GM18909 (cell line): ENCODE measurements at regions not wholly inside any gene's neighbourhood (a gene's known extent, or its start where the extent isn't known, plus 50 kb on each side); places are given as distances from the start of the nearest gene placed in this dataset.
"Not testable (repeated sequence)": the region's sequence is repeated elsewhere in the genome, so short reads cannot be mapped to it uniquely, and the experiment has no call there.

Source experiments
- ATAC-seq: cut with Tn5 transposase; IDR thresholded peaks from one replicate; pipeline ENCODE4 v1.9.1; 2021; ENCODE audit warnings: mild to moderate bottlenecking; ENCODE audit not compliant: unreplicated experiment, poor library complexity

- ATAC-seq, result no peak
These were observed 201.0 kb upstream of the NABP1 start for GRCh38 chr2:191476901-191477300.

- ATAC-seq, result no peak
These were observed 198.9 kb upstream of the NABP1 start for GRCh38 chr2:191478799-191479679.

GRCh38 chr2:191479680-191480023 is 198.3 kb upstream of the NABP1 start:
- peak; percentile 67 for ATAC-seq

DNA sequence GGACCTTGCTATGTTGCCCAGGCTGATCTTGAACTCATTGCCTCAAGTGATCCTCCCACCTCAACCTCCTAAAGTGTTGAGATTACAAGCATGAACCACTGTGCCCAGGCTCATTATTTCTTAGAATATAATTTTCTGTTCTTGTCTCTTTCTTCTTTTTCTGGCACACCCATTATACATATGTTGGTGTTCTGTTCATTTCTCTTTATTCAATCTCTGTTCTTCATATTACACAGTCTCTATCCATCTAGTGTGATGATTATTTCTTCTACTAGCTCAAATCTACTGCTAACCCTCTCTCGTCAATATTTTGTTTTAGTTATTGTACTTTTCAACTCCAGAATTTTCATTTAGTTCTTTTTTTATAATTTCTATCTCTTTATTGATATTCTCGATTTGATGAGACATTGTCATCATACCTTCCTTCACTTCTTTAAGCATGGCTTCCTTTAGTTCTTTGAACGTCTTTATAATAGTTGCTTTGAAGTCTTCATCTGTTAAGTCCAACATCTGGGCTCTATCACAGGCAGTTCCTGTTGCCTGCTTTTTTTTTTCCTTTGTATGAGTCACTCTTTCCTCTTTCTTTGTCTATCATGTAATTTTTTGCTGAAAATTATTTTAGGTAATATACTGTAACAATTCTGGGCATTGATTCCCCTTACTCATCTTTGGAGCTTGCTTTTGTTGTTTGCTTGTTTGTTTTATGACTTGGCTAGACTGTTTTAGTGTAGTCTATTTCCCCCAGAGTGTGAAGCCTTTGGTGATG is 196.4 kb upstream of the NABP1 start:
- ATAC-seq, result no peak

- no peak for ATAC-seq
These were observed 194.8 kb upstream of the NABP1 start for GRCh38 chr2:191483117-191483516.

GRCh38 chr2:191486584-191487320 is 191.2 kb upstream of the NABP1 start:
- ATAC-seq, result no peak

- ATAC-seq, result no peak
These were observed 189.8 kb upstream of the NABP1 start for GRCh38 chr2:191488135-191488534.

GRCh38 chr2:191489177-191489576 is 188.8 kb upstream of the NABP1 start:
- no peak for ATAC-seq

DNA sequence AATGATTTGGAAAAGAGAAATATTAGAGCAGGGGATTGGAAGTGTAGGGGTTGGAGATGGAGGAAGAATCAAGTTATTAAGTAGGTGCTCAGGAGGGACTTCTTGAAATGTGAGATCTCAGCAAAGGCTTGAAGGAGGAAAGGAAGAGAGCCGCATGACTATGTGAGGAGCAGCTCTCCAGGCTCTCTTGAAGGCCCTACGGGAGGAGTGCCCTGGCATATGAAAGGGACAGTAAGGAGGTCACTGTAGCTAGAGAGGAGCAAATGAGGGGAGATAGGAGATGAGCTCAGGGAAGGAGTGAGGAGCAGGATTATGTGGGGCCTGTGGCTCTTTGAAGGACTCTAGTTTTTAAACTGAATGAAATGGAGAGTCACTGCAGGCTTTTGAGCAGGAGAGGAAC is 181.1 kb upstream of the NABP1 start:
- ATAC-seq, result no peak

- ATAC-seq, result no peak
These were observed 180.1 kb upstream of the NABP1 start for GRCh38 chr2:191497822-191498221.

DNA sequence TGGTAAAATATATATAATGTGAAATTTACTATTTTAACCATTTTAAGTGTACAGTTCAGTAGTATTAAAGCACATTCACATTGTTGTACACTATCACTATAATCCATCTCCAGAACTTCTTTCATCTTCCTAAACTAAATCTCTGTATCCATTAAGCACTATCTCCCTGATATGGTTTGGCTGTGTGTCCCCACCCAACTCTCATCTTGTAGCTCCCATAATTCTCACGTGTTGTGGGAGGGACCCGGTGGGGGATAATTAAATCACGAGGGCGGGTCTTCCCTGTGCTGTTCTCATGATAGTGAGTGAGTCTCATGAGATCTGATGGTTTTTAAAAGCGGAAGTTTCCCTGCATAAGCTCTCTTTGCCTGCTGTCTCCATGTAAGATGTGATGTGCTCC is 178.9 kb upstream of the NABP1 start:
- ATAC-seq, result no peak

DNA sequence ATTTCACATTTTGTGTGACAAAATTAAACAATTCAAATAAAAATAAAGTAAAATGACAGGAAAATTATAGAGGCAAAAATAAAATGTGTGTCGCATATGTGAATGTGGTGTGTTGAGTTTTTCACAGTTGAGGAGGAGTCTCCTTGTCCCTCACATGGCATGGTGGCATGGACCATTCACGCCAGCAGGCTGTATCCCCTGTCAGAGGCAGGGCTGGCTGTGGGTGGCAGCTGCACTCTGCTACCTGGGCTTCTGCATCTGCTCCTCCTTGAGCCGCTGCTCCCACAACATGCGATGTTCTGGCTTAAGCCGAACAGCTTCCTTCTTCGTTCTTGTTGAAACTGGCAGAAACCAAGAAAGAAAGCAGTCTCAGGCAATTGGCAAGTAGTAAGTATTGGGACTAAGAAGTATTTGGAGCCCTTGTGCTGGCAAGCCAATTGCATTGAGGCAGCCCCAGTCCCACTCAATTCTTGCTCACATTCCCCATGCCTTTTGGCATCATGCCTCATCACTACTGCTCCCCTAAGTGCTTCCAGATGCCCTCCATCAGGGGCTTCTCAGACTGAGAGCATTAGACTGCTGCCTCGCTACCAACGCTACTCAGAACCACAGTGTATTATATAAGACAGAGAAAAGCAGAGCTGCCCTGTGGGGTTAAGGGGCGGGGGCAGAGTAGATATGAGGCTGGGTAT is 177.9 kb upstream of the NABP1 start:
- ATAC-seq, result no peak

DNA sequence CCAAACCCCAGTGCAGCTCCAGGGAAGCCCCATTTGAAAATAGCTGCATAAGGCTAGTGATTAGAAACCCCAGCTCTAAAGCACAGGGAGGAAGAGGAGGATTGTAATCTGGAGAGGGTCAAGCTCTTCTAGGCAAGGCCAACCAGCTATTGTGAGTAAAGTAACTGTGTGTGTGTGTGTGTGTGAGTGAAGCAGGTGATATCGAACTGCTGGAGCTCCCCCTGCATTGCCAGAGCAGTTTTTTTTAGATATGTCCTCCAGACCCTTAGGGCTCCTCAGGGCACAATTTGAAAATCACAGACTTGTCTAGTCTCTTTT is 177.4 kb upstream of the NABP1 start:
- ATAC-seq, result no peak

- ATAC-seq, result no peak
These were observed 176.9 kb upstream of the NABP1 start for GRCh38 chr2:191500884-191501560.

- ATAC-seq, result no peak
These were observed 176.3 kb upstream of the NABP1 start for GRCh38 chr2:191501561-191502168.

- ATAC-seq, result no peak
These were observed 171.4 kb upstream of the NABP1 start for GRCh38 chr2:191506515-191506914.

GRCh38 chr2:191507252-191507853 is 170.6 kb upstream of the NABP1 start:
- not testable (repeated sequence) for ATAC-seq

DNA sequence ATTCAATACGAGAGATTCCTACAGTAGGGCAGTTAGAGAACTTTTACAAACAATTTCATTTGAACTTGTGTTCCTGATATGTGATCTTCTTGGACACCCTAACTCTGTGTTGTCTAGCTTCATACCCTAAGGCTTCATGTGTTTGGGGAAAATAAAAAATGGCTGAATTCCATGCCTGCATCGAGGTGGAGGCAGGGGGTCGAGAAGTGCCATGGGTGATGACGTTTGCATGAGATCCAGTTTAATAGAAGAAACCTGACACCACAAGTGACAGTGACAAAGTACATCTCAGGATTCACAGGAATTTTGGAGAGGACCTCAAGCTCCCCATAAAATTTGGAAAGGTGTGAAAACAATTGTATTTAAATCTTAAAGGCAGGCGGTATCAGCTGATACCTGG is 169.2 kb upstream of the NABP1 start:
- no peak for ATAC-seq

- no peak for ATAC-seq
These were observed 165.6 kb upstream of the NABP1 start for GRCh38 chr2:191512216-191512835.
